ENCODE measurements at regions not wholly inside any gene's neighbourhood (a gene's known extent, or its start where the extent isn't known, plus 50 kb on each side); places are given as distances from the start of the nearest gene placed in this dataset.

GRCh38 chr9:81225596-81225995 lies 463.8 kb downstream of the TLE1 start:
- ChIA-PET CTCF (no interaction called here), POLR2A (ENCODE audit: unreplicated experiment) (no interaction called here)
- no TSS peak for BruUV-seq (replicated peaks)
- H3K9me2 ChIP-seq (ENCODE audit: insufficient read depth) = no peaks in the 10 kb centered on the region
- no peak overlapping the region for H2AFZ ChIP-seq
- no peaks in the 10 kb centered on the region for H3K27me3 ChIP-seq (ENCODE audit: insufficient read depth, low read depth)
- no peaks in the 10 kb centered on the region for H3K79me2 ChIP-seq (ENCODE audit: low read depth)
- no peak overlapping the region for H3K4me2 ChIP-seq
- intact Hi-C loops (cut with micrococcal nuclease; ENCODE audit: unreplicated experiment) = no loop called here
- no peaks in the 10 kb centered on the region for H4K20me1 ChIP-seq (ENCODE audit: insufficient read depth)
- H3F3A ChIP-seq (ENCODE audit: insufficient read depth, low read depth) = no peaks in the 10 kb centered on the region; the same call in 1 of the 2 replicates
- TF ChIP-seq CTCF (conservative IDR thresholded peaks at IDR 0.05) (no peak), EZH2 (IDR thresholded peaks at IDR 0.05; ENCODE audit: low read depth) (no peak)
- no peaks in the 10 kb centered on the region for H3K36me3 ChIP-seq (ENCODE audit: low read depth)
- no peak overlapping the region for H3K27ac ChIP-seq
- H3K4me3 ChIP-seq = no peak overlapping the region
- no peaks in the 10 kb centered on the region for H3K9me3 ChIP-seq (ENCODE audit: insufficient read depth, low read depth)
- H3K4me1 ChIP-seq (replicated peaks; ENCODE audit: insufficient read depth) = no peaks in the 10 kb centered on the region
- DNase-seq = no peak

DNA sequence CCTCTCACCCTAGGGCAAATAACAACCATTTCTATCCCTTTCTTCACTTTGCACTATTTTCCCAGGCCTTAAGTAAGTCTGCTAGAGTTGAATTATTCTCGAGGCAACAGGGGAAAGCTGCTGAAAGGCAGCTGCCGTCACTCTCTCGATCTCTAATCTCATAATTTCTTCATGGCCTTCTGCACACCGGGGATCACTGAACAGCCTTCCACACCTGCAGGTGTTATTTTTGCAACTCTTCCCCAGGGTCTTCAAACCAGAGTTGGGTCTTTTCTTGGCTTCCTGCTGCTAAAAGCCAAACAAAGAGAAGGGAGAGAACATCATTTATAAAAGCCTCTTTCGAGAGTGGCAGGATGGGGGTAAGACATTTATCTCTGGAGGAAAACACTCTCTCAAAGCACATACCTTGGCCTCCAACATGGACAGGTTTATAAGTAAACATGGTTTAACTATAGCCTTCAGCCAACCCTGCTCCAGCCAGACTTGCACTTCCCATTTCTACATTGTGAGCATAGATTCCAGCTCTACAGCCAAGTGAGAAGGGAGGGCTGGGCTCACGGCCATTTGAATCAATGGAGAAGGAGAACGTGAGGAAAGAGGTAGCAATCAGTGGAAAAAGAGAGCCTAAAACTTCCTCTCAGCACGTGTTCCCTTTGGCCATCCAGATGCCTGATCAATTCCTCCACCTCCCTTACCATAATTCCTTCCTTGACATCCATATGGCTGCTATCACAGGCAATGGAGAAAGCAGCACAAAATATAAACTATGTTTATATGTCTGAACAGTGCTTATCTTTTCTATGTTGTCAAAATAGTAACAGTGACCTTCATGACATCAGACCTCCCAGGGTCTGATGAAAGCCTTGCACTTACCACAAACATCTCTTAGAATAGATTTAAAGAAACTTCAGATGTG lies 464.9 kb downstream of the TLE1 start:
- DNase-seq = no peak
- CTCF ChIA-PET = no interaction called here
- H3K4me3 ChIP-seq = no peak overlapping the region
- POLR2A ChIA-PET (ENCODE audit: unreplicated experiment) = no interaction called here
- no peak overlapping the region for H3K4me2 ChIP-seq
- no peaks in the 10 kb centered on the region; the same call in 1 of the 2 replicates for H3F3A ChIP-seq (ENCODE audit: insufficient read depth, low read depth)
- no peaks in the 10 kb centered on the region for H4K20me1 ChIP-seq (ENCODE audit: insufficient read depth)
- H3K27me3 ChIP-seq (ENCODE audit: insufficient read depth, low read depth) = no peaks in the 10 kb centered on the region
- no peak for TF ChIP-seq EZH2 (IDR thresholded peaks at IDR 0.05; ENCODE audit: low read depth)
- no peak for TF ChIP-seq CTCF (conservative IDR thresholded peaks at IDR 0.05)
- no peak overlapping the region for H3K27ac ChIP-seq
- H3K36me3 ChIP-seq (ENCODE audit: low read depth) = no peaks in the 10 kb centered on the region
- no peaks in the 10 kb centered on the region for H3K79me2 ChIP-seq (ENCODE audit: low read depth)
- no peaks in the 10 kb centered on the region for H3K4me1 ChIP-seq (replicated peaks; ENCODE audit: insufficient read depth)
- no TSS peak for BruUV-seq (replicated peaks)
- intact Hi-C loops (cut with micrococcal nuclease; ENCODE audit: unreplicated experiment) = no loop called here
- H2AFZ ChIP-seq = 0 out of 2 replicates have a peak overlapping the region, but pooled peaks have one; percentile 60
- no peaks in the 10 kb centered on the region for H3K9me2 ChIP-seq (ENCODE audit: insufficient read depth)
- no peaks in the 10 kb centered on the region for H3K9me3 ChIP-seq (ENCODE audit: insufficient read depth, low read depth)

GRCh38 chr9:81214975-81215374 lies 474.4 kb downstream of the TLE1 start:
- Histone ChIP-seq H3K9me2 (ENCODE audit: insufficient read depth) (no peaks in the 10 kb centered on the region), H3K4me1 (replicated peaks; ENCODE audit: insufficient read depth) (no peaks in the 10 kb centered on the region), H3K4me2 (no peak overlapping the region), H3K9me3 (ENCODE audit: insufficient read depth, low read depth) (no peaks in the 10 kb centered on the region; the same call in 1 of the 2 replicates), H3K27me3 (ENCODE audit: insufficient read depth, low read depth) (no peaks in the 10 kb centered on the region), H3K79me2 (ENCODE audit: low read depth) (no peaks in the 10 kb centered on the region), H3K27ac (no peak overlapping the region), H3K36me3 (ENCODE audit: low read depth) (no peaks in the 10 kb centered on the region), H4K20me1 (ENCODE audit: insufficient read depth) (no peaks in the 10 kb centered on the region), H3K4me3 (no peak overlapping the region), H2AFZ (no peak overlapping the region), H3F3A (ENCODE audit: insufficient read depth, low read depth) (no peaks in the 10 kb centered on the region)
- no peak for TF ChIP-seq CTCF (conservative IDR thresholded peaks at IDR 0.05)
- TF ChIP-seq EZH2 (IDR thresholded peaks at IDR 0.05; ENCODE audit: low read depth) = no peak
- DNase-seq = no peak
- BruUV-seq (replicated peaks) = no TSS peak
- POLR2A ChIA-PET (ENCODE audit: unreplicated experiment) = no interaction called here
- CTCF ChIA-PET = no interaction called here
- intact Hi-C loops (cut with micrococcal nuclease; ENCODE audit: unreplicated experiment) = no loop called here
